Activated CD4-positive, CD25-positive, alpha-beta regulatory T cell treated with anti-CD3 and anti-CD28 coated beads, Interleukin-2, amount 50 U/mL, for 24 hours (primary cell): ENCODE measurements at regions not wholly inside any gene's neighbourhood (a gene's known extent, or its start where the extent isn't known, plus 50 kb on each side); places are given as distances from the start of the nearest gene placed in this dataset.

Experiments
- ATAC-seq, 2 donors: fragments of 150-1000 bp; cut with Tn5 transposase; one replicate each; pipeline ENCODE4 v1.10.0; 2021; ENCODE audit warnings: mild to moderate bottlenecking in 1 of 2, moderate library complexity in 1 of 2

- ATAC-seq = no peak
Observed at GRCh38 chr3:59644479-59645402, 594.9 kb upstream of the CFAP20DC start.

DNA sequence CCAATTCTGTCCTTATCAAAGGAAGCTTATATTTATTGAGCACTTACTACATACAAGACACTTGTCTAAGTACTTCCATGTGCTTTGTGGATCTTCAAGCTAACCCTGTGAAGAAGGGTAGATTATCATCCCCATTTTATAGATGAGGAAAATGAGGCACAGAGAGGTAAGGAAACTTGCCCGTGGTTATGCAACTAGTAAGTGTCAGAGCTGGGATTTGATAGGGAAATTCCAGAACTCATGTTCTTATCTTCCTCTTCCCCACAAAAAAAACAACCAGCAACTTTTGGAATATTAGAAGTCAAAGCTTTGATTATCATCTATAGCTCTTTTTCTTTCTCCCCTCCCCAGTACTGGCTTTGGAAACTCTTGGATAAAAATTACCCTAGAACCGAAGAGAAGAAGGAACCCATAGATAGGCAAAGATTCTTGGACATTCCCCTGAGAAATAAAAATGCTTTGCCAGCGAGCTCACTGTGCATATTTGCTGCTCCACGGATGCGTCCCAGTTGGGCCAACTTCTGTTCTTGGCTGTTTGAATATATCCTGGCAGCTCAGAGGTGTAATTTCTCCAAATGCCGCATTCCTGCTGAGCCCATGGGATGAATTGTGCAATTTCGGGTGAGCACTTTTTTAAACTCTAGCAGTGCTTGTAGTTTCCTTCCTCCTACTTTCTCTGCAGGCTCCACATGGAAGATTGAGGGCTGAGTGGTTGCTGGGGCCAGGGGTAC, 591.5 kb upstream of the CFAP20DC start:
- ATAC-seq = no peak

- no peak for ATAC-seq
Observed at GRCh38 chr3:59632760-59633573, 583.1 kb upstream of the CFAP20DC start.

DNA sequence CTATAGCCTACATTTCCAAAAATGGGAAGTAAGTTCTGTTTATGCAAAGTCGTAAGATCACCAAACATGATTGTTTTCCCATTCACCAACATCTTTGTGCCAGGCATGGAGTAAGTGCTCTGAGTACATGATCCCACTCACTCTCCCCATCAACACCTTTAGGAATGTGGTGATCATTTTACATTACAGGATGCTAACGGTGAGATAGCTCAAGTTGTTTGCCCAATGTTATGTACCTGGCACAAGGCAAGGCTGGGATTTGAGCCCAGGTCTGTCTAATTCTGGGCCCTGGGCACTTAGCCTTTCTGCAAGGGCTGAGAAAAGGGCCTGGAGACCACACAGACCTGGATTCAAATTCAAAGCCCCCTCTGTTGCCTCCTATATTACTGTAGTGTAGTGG, 581.7 kb upstream of the CFAP20DC start:
- ATAC-seq = no peak

DNA sequence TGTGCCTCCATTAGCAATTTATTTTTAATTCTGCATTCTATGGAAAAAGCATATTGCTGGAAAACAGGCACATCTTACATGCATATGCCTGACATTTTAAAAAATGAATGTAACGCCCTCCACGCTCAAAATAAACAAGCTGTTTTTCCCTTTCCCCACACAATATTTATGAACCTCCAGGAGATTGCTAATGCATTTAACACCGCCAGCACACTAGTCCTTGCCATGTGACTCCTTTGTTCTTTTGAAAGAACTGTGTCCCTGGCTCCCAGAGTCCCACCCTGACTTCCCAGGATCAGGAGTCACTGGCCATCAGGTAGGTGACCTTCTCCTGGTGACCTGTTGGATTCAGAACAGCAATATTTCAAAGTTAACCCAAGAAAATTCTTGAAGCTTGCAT, 571.2 kb upstream of the CFAP20DC start:
- no peak for ATAC-seq

- no peak for ATAC-seq
Observed at GRCh38 chr3:59620325-59620724, 570.5 kb upstream of the CFAP20DC start.

DNA sequence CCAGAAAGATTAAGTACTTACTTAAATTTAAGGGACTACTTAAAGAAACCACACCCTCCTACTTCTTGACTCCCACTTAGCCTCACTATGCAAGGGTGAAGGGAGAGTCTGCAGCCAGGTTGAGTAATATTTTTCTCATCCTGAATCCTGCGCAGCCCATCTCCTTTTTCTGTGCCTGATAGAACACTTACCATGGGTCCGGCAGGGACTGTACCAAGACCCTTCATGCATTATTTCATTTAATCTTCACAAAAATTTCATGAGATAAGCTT, 562.6 kb upstream of the CFAP20DC start:
- no peak for ATAC-seq

DNA sequence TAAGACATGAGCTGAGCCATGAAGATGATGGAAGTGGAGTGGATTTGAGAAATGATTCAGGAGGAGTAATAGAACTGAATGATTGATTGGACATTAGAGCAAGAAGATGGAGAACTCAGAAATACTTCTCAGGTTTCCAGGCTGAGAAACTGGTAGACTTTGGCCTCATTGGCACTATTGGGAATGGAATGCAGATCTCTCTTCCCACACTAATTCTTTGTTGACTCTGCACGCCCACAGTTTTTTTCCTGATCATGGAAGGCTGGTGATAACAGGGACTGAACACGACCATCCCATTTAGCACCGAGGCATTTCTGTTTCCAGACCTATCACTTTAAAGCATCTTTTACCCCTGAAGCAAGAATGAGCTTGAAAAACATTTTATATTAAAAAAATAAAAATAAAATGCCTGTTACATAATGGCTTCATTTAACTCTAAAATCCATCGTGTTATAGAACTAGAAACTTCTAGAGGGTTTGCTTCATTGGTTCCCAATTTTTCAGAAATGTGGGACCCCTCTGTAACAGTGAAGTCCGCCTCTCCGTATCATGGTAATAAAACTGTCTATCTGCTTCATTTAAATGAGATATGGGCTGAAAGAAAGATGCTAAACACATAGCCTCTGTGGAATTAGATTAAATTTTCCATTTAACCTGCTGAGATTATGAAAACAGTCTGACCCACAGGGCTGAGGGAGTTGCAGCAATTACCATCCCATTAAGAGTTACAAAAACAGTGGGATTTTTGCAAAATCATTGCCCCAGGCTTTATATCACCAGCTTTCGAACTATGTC, 562.0 kb upstream of the CFAP20DC start:
- no peak for ATAC-seq

GRCh38 chr3:59609657-59610348, 560.0 kb upstream of the CFAP20DC start:
- no peak for ATAC-seq

GRCh38 chr3:59608356-59608755, 558.5 kb upstream of the CFAP20DC start:
- ATAC-seq = no peak

GRCh38 chr3:59607656-59608055, 557.8 kb upstream of the CFAP20DC start:
- ATAC-seq = no peak

- ATAC-seq = no peak
Observed at GRCh38 chr3:59606638-59607266, 556.9 kb upstream of the CFAP20DC start.

GRCh38 chr3:59605944-59606534, 556.2 kb upstream of the CFAP20DC start:
- ATAC-seq = no peak

DNA sequence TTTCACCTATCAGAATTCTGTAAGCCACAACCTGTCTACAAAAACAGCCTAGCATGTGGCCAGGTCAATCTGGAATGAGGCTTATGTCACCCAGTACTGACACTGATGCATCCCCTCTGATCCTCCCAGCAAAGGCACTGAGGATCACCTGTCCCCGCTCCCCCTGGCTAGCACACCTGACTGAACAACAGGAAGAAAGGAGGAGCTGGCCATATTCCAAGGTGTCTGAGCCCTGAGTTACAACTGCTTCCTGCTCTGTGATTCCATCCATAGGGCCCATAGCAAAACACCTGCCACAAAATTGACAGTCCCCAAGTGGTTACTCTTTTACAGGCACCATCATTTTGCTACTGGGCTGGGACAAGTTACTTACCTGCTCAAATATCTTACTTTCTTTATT, 555.5 kb upstream of the CFAP20DC start:
- no peak for ATAC-seq

DNA sequence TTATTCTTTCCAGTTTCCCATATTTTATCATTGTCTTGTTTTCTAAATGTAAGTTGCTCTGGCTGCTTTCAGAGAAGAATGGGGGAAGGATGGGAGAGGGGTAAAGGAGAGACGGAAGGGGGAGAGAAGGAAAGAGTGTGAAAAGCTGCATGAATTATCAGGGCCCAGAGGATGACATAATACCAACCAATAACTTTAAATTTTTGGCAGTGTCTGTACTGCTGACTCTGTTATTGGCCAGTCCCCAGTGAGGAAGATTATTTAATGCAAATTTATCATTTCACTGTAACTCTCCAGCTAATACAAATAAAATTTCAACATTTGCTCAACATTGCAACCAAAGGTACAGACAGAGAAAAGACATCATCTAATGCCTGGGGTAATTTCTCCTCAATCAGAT, 551.7 kb upstream of the CFAP20DC start:
- no peak for ATAC-seq

- ATAC-seq = no peak
Observed at GRCh38 chr3:59600631-59601030, 550.8 kb upstream of the CFAP20DC start.

GRCh38 chr3:59596741-59597140, 546.9 kb upstream of the CFAP20DC start:
- no peak for ATAC-seq

GRCh38 chr3:59595830-59596229, 546.0 kb upstream of the CFAP20DC start:
- ATAC-seq = no peak

- no peak for ATAC-seq
Observed at GRCh38 chr3:59593380-59593779, 543.6 kb upstream of the CFAP20DC start.

DNA sequence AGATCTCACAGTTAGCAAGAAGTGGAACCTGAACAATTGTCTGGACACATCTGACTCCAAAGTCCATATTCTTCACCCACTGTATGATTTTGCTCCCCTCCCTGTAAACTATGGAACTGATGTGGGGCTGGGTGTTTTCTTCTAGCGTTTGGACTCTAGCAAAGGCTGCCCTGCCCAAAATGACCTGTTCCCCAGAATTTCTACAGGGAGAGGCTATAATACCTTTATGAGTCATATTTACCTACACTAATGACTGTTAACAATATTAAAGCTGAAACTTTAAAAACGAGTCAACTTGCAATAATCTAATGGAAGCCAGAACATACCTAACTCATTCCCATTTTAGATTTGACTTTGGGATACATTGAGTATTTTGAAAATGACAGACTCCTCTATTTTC, 531.2 kb upstream of the CFAP20DC start:
- no peak for ATAC-seq

DNA sequence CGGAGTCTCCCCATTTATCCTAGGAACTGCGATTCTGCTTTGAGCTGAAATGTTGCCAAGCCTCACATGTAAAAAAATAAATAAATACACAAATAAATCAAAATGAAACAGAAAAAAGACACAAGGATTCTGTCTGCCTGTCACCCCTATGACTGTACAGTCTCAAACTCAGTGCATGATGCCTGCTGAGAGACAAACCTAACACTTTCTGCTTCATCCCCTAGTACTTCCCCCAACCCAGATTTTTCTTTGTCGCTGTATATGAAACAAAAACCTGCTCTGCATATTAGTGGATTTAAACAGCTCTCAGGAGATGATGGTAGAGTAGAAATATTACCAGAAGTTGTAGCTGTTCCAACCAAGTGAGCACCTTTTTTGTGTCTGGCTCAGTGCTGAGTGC, 530.7 kb upstream of the CFAP20DC start:
- ATAC-seq = peak; percentile 61 to 71
